D721Med (cell line): ENCODE measurements at regions not wholly inside any gene's neighbourhood (a gene's known extent, or its start where the extent isn't known, plus 50 kb on each side); places are given as distances from the start of the nearest gene placed in this dataset.

ENCODE experiments used
- DNase-seq: peaks from one replicate; pipeline ENCODE4 v3.0.0; 2011; ENCODE audit warnings: low spot score; ENCODE audit not compliant: insufficient read length
- FAIRE-seq: peaks from 2 replicates; lab custom pipeline; 2011; peaks lifted over from hg19 to GRCh38; lab: Jason Lieb, UNC
- CTCF ChIP-seq: IDR thresholded peaks from 2 replicates; pipeline ENCODE4 v1.5.1; 2012; ENCODE audit warnings: mild to moderate bottlenecking, control low read depth; ENCODE audit not compliant: insufficient read depth; ENCODE audit errors: missing control alignments

DNA sequence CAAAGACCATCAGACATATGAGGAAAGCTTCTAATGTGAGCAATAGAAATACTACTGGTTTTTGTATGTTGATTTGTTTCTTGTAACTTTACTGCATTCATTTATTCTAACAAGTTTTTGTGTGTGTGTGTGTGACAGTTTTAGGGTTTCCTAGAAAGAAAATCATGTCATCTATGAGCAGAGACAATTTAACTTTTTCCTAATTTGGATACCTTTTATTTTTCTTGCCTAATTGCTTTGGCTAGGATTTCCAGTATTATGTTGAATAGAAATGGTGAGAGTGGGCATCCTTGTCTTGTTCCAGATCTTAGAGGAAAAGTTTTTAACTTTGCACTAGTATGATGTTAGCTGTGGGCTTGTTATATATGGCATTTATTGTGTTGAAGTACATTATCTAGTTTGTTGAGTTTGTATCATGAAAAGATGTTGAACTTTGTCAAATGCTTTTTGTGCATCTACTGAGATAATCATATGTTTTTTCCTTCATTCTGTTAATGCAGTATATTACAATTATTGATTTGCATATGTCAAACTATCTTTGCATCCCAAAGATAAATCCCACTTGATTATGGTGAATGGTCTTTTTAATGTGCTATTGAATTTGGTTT lies 117.3 kb upstream of the CDC42EP3 start:
- no peak for FAIRE-seq
- TF ChIP-seq CTCF: no peak
- DNase-seq: no peak

DNA sequence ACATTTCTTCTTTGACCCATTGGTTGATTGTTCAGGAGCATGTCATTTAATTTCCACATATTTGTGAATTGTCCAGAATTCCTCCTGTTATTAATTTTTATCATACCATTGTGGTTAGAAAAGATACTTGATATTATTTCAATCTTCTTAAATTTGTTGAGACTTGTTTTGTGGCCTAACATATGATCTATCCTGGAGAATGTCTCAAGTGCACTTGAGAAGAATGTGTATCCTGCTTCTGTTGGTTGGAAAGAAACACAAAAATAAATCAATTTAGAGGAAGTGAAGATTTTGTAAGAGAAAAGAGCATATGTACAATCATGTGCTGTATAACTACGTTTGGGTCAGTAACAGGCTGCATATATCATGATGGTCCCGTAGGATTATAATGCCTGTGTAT lies 118.6 kb upstream of the CDC42EP3 start:
- no peak for FAIRE-seq
- TF ChIP-seq CTCF: no peak
- DNase-seq: no peak

GRCh38 chr2:37790462-37790861 lies 119.0 kb upstream of the CDC42EP3 start:
- no peak for DNase-seq
- TF ChIP-seq CTCF: no peak
- no peak for FAIRE-seq

DNA sequence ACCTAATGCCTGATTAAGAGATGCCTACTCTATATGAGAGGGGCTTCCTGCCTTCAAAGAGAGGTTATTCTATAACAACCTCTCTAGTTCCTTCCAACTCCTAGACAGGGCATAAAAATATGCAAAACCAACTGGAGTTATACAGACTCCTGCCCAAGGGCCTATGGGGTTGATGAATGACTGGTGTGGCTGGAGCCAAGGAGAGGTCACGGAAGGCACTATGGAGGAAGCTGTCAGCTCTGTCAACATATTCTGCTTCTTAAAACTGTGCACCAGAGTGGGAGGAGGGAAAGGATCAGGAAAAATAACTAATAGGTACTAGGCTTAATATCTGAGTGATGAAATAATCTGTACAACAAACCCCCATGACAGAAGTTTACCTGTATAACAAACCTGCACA lies 120.9 kb upstream of the CDC42EP3 start:
- no peak for TF ChIP-seq CTCF
- DNase-seq (no peak), FAIRE-seq (no peak)

- DNase-seq (no peak), FAIRE-seq (no peak)
- no peak for TF ChIP-seq CTCF
Observed at GRCh38 chr2:37793004-37793403, 121.6 kb upstream of the CDC42EP3 start.

DNA sequence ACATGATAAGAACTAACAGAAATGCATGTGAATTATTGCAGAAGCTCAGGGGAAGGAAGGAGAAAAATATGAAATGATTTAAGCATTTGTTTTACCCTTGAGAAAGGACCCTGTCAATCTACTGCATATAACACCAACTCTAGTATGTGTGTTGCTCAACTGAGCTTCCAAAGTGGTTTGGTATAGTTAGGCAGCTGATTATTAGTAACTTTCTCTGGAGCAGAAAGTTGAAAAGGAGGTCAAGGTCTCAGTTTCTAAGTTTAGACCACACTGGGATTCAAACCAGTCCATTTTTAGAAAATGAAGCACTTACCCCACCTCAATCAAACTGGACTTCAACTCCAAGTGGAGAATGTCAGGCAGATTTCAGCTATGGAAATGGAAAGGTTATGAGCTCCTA lies 123.3 kb upstream of the CDC42EP3 start:
- TF ChIP-seq CTCF: no peak
- FAIRE-seq (no peak), DNase-seq (no peak)

- TF ChIP-seq CTCF: no peak
- no peak for DNase-seq
- no peak for FAIRE-seq
Observed at GRCh38 chr2:37795456-37795855, 124.0 kb upstream of the CDC42EP3 start.
